SK-N-SH (cell line): ENCODE measurements at regions not wholly inside any gene's neighbourhood (a gene's known extent, or its start where the extent isn't known, plus 50 kb on each side); places are given as distances from the start of the nearest gene placed in this dataset.

ENCODE experiments used
- CTCF ChIA-PET: fragments of 300-600, 350-600 bp; formaldehyde crosslinking; extraction: SDS; loops from one replicate; lab custom pipeline; 2021; lab: Yijun Ruan, JAX
- POLR2A ChIA-PET: fragments of 350-600 bp; sonication (Branson Sonifier 250); formaldehyde crosslinking; extraction: SDS; loops from one replicate; lab custom pipeline; 2020; ENCODE audit warnings: antibody characterized with exemption, inconsistent platforms; lab: Yijun Ruan, JAX
- DNase-seq: peaks from one replicate; pipeline ENCODE4 v3.0.0; 2012
- H2AFZ ChIP-seq: fragments of 200-600 bp; sonication (generic); 2 replicates; pipeline ENCODE4 v1.8.1; 2016; ENCODE audit warnings: antibody characterized with exemption, mild to moderate bottlenecking, low read depth
- H3F3A ChIP-seq: fragments of 200-600 bp; sonication (generic); replicated peaks from 2 replicates; pipeline ENCODE3; 2016; ENCODE audit warnings: antibody characterized with exemption, mild to moderate bottlenecking; ENCODE audit not compliant: insufficient read depth
- H3K27ac ChIP-seq, 2 experiments: fragments of 200-500 bp in 1 of 2; fragments of 200-600 bp in 1 of 2; sonication (Bioruptor generic) in 1 of 2; sonication (generic), shearing (Covaris generic) in 1 of 2; 2 replicates each; pipeline versions ENCODE4 v1.5.1 to v1.6.1; 2014 to 2016; ENCODE audit warnings: low read depth in 2 of 2, inconsistent platforms in 1 of 2, low read length in 1 of 2, mild to moderate bottlenecking in 1 of 2, mixed read lengths in 1 of 2
- H3K27me3 ChIP-seq: fragments of 200-600 bp; sonication (generic), shearing (Covaris generic); 2 replicates; pipeline ENCODE4 v1.6.1; 2016; ENCODE audit warnings: mixed run types; ENCODE audit not compliant: insufficient read depth
- H3K36me3 ChIP-seq, 2 experiments: fragments of 200-500 bp in 1 of 2; fragments of 200-600 bp in 1 of 2; sonication (Bioruptor generic) in 1 of 2; sonication (generic) in 1 of 2; replicated peaks in 1 of 2; 2 replicates each; pipeline versions ENCODE3 to v1.5.1; 2014 to 2016; ENCODE audit warnings: low read length in 1 of 2, mild to moderate bottlenecking in 1 of 2; ENCODE audit not compliant: insufficient read depth in 2 of 2, control insufficient read depth in 1 of 2
- H3K4me1 ChIP-seq, 2 experiments: fragments of 200-500 bp in 1 of 2; fragments of 200-600 bp in 1 of 2; sonication (Bioruptor generic) in 1 of 2; sonication (generic), shearing (Covaris generic) in 1 of 2; 2 replicates each; pipeline versions ENCODE4 v1.5.1 to v1.6.1; 2014 to 2016; ENCODE audit warnings: low read depth in 1 of 2, low read length in 1 of 2, mixed run types in 1 of 2; ENCODE audit not compliant: insufficient read depth in 2 of 2, control insufficient read depth in 1 of 2
- H3K4me2 ChIP-seq: fragments of 200-600 bp; sonication (generic), shearing (Covaris generic); 2 replicates; pipeline ENCODE4 v1.6.1; 2017; ENCODE audit warnings: mixed run types
- H3K4me3 ChIP-seq, 2 experiments: fragments of 200-500 bp in 1 of 2; fragments of 200-600 bp in 1 of 2; sonication (Bioruptor generic) in 1 of 2; sonication (generic), shearing (Covaris generic) in 1 of 2; 2 replicates each; pipeline versions ENCODE4 v1.5.1 to v1.8.1; 2014 to 2016; ENCODE audit warnings: low read depth in 2 of 2, inconsistent platforms in 1 of 2, low read length in 1 of 2, mild to moderate bottlenecking in 1 of 2, mixed read lengths in 1 of 2, moderate library complexity in 1 of 2
- H3K79me2 ChIP-seq: fragments of 200-600 bp; sonication (generic); 2 replicates; pipeline ENCODE4 v1.8.1; 2017; ENCODE audit warnings: mild to moderate bottlenecking; ENCODE audit not compliant: insufficient read depth
- H3K9ac ChIP-seq: fragments of 200-600 bp; sonication (generic); 2 replicates; pipeline ENCODE4 v1.6.1; 2017; ENCODE audit warnings: mixed run types
- H3K9me2 ChIP-seq: fragments of 200-600 bp; sonication (generic); 2 replicates; pipeline ENCODE4 v1.6.1; 2017; ENCODE audit warnings: mixed run types
- H3K9me3 ChIP-seq: fragments of 200-600 bp; sonication (generic); 2 replicates; pipeline ENCODE4 v1.6.1; 2017; ENCODE audit warnings: mixed run types, mild to moderate bottlenecking, moderate library complexity
- H4K20me1 ChIP-seq: fragments of 200-600 bp; sonication (generic); 2 replicates; pipeline ENCODE4 v1.6.1; 2017; ENCODE audit warnings: mild to moderate bottlenecking, mixed run types; ENCODE audit not compliant: insufficient read depth
- ELF1 ChIP-seq: IDR thresholded peaks from 2 replicates; pipeline ENCODE4 v1.4.0; 2012
- EP300 ChIP-seq, 2 experiments: IDR thresholded peaks; 2 replicates each; pipeline versions ENCODE4 v1.4.0 to v1.6.1; 2012; ENCODE audit warnings: borderline replicate concordance in 1 of 2, low read depth in 1 of 2, low read length in 1 of 2
- FOSL2 ChIP-seq: IDR thresholded peaks from 2 replicates; pipeline ENCODE4 v1.4.0; 2012; ENCODE audit warnings: low read depth, mild to moderate bottlenecking, moderate library complexity, borderline replicate concordance
- FOXM1 ChIP-seq: IDR thresholded peaks from 2 replicates; pipeline ENCODE4 v1.4.0; 2012; ENCODE audit warnings: low read depth, mild to moderate bottlenecking
- GATA2 ChIP-seq: sonication (generic); formaldehyde crosslinking; IDR thresholded peaks from 2 replicates; pipeline ENCODE4 v1.5.0; 2020; ENCODE audit warnings: mild to moderate bottlenecking, missing genetic modification reagents
- IRF3 ChIP-seq: fragments of 150-350 bp; IDR thresholded peaks from 2 replicates; pipeline ENCODE4 v1.6.1; 2016; ENCODE audit warnings: mild to moderate bottlenecking, low read depth, low read length
- MXI1 ChIP-seq: IDR thresholded peaks from 2 replicates; pipeline ENCODE4 v1.6.1; 2012; ENCODE audit warnings: mild to moderate bottlenecking, low read depth, low read length, improper control_type of control experiment
- NFIC ChIP-seq: IDR thresholded peaks from 2 replicates; pipeline ENCODE4 v1.4.0; 2012; ENCODE audit warnings: borderline replicate concordance
- NRF1 ChIP-seq: IDR thresholded peaks from 2 replicates; pipeline ENCODE4 v1.6.1; 2012; ENCODE audit warnings: low read depth, mild to moderate bottlenecking, low read length
- POLR2AphosphoS5 ChIP-seq: IDR thresholded peaks from 2 replicates; pipeline ENCODE4 v1.6.1; 2012; ENCODE audit warnings: low read depth, low read length
- RCOR1 ChIP-seq: fragments of 150-350 bp; IDR thresholded peaks from 2 replicates; pipeline ENCODE4 v1.6.1; 2017; ENCODE audit warnings: antibody characterized with exemption, low read length
- RFX5 ChIP-seq: IDR thresholded peaks from 2 replicates; pipeline ENCODE4 v1.6.1; 2012; ENCODE audit warnings: mild to moderate bottlenecking, improper control_type of control experiment, low read length
- SMC3 ChIP-seq: IDR thresholded peaks from 2 replicates; pipeline ENCODE4 v1.6.1; 2012; ENCODE audit warnings: low read depth, low read length, improper control_type of control experiment
- TAF1 ChIP-seq: IDR thresholded peaks from 2 replicates; pipeline ENCODE4 v1.6.1; 2012; ENCODE audit warnings: low read depth, mild to moderate bottlenecking, low read length, moderate library complexity, borderline replicate concordance
- TCF12 ChIP-seq: IDR thresholded peaks from 2 replicates; pipeline ENCODE4 v1.4.0; 2012
- USF1 ChIP-seq: IDR thresholded peaks from 2 replicates; pipeline ENCODE4 v1.4.0; 2012; ENCODE audit warnings: low read depth, borderline replicate concordance
- WGBS: methylation state at CpG from one replicate; pipeline ENCODE4 v1.1.6; 2017; ENCODE audit warnings: low lambda C conversion rate; 5-methylcytosine and 5-hydroxymethylcytosine counted together
- TF ChIP-seq, protein P1 (sequence below): fragments of 200-600 bp; sonication (generic); IDR thresholded peaks from 2 replicates; pipeline ENCODE4 v1.6.1; 2017; ENCODE audit warnings: antibody characterized with exemption, mild to moderate bottlenecking, moderate library complexity
- TF ChIP-seq, protein P2 (sequence below): IDR thresholded peaks from 2 replicates; pipeline ENCODE4; 2012

DNA sequence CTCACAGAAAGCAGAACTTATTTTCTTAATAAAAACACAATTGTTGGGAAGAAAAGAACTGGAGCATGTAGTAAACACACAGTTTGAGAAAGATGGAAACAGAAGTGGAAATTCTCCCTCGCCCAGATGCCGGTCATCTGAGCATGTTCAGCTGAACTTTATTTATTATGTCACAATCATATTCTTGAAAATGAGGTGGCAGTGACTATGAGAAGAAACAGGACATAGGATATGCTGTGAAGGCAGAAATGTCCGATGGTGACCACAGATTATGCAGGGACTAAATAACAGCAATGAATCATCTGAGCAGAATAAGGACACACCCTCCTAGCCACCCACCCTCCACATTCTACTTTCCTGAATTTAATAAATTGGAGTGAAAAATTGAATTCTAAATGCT, 425.3 kb upstream of the NOX3 start:
- peaks cover 7% of the 10 kb centered on the region for H3F3A ChIP-seq
- H3K9me2 ChIP-seq = no peaks in the 10 kb centered on the region
- DNase-seq = no peak
- no peak overlapping the region for H3K4me2 ChIP-seq
- H3K27ac ChIP-seq = no peak overlapping the region
- TF ChIP-seq NRF1 (no peak), POLR2AphosphoS5 (no peak), NFIC (no peak), TCF12 (0 out of 2 replicates have a peak, but pooled peaks have one; percentile 18), MXI1 (no peak), TAF1 (no peak)
- TF ChIP-seq, protein P1, sequence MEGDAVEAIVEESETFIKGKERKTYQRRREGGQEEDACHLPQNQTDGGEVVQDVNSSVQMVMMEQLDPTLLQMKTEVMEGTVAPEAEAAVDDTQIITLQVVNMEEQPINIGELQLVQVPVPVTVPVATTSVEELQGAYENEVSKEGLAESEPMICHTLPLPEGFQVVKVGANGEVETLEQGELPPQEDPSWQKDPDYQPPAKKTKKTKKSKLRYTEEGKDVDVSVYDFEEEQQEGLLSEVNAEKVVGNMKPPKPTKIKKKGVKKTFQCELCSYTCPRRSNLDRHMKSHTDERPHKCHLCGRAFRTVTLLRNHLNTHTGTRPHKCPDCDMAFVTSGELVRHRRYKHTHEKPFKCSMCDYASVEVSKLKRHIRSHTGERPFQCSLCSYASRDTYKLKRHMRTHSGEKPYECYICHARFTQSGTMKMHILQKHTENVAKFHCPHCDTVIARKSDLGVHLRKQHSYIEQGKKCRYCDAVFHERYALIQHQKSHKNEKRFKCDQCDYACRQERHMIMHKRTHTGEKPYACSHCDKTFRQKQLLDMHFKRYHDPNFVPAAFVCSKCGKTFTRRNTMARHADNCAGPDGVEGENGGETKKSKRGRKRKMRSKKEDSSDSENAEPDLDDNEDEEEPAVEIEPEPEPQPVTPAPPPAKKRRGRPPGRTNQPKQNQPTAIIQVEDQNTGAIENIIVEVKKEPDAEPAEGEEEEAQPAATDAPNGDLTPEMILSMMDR = no peak
- TF ChIP-seq, protein P2, sequence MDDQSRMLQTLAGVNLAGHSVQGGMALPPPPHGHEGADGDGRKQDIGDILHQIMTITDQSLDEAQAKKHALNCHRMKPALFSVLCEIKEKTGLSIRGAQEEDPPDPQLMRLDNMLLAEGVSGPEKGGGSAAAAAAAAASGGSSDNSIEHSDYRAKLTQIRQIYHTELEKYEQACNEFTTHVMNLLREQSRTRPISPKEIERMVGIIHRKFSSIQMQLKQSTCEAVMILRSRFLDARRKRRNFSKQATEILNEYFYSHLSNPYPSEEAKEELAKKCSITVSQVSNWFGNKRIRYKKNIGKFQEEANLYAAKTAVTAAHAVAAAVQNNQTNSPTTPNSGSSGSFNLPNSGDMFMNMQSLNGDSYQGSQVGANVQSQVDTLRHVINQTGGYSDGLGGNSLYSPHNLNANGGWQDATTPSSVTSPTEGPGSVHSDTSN = no peak
- H4K20me1 ChIP-seq = no peaks in the 10 kb centered on the region
- H3K27me3 ChIP-seq = no peaks in the 10 kb centered on the region
- no peak overlapping the region for H3K9ac ChIP-seq
- 67% methylated on average over 3 of the region's 3 CpGs for WGBS
- H3K4me3 ChIP-seq = no peak overlapping the region
- POLR2A ChIA-PET = no interaction called here
- no peak overlapping the region; the same call in 1 of the 2 replicates for H2AFZ ChIP-seq
- CTCF ChIA-PET = no interaction called here
- H3K4me1 ChIP-seq = peaks cover 0 to 3% of the 10 kb centered on the region in 2 experiments; a peak in 1 of 4 replicates
- no peaks in the 10 kb centered on the region for H3K36me3 ChIP-seq
- no peaks in the 10 kb centered on the region for H3K9me3 ChIP-seq
- no peaks in the 10 kb centered on the region for H3K79me2 ChIP-seq

- Histone ChIP-seq H3K27me3 (no peaks in the 10 kb centered on the region), H3F3A (no peaks in the 10 kb centered on the region), H3K9me3 (no peaks in the 10 kb centered on the region), H3K4me1 (peaks cover 0 to 2% of the 10 kb centered on the region in 2 experiments; a peak in 1 of 4 replicates), H3K36me3 (no peaks in the 10 kb centered on the region), H2AFZ (no peak overlapping the region), H3K79me2 (no peaks in the 10 kb centered on the region), H4K20me1 (no peaks in the 10 kb centered on the region), H3K4me2 (no peak overlapping the region), H3K4me3 (no peak overlapping the region), H3K9me2 (no peaks in the 10 kb centered on the region), H3K27ac (no peak overlapping the region), H3K9ac (no peak overlapping the region)
- ChIA-PET POLR2A (no interaction called here), CTCF (interaction anchor here (0.6 to 0.9 kb wide), 2 partner anchors 18 to 386 kb away, joined by 3 to 4 read pairs; no protein-coding TSS in a partner anchor)
- 88% methylated on average over 6 of the region's 6 CpGs for WGBS
- DNase-seq = no peak
- no peak for TF ChIP-seq FOSL2
- TF ChIP-seq ELF1 = no peak
These were observed 417.3 kb upstream of the NOX3 start for GRCh38 chr6:155872961-155873360.

DNA sequence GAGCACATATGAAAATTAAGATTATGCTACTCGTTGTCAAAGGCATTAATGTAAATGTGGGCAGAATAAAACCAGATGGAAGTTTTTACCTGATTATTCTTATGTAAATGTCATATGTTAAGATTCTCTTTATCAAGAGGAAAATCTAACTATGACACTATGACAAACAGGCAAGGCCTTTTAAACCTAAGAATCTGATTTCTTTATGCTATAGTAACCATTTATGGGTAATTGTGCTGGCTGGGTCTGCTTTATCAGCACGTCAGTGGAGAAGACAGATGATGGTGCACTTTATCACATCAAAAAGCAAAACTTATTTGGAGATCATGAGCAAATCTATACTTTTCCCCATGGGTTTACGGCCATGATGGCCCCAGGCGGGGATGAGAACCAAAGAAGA, 412.0 kb upstream of the NOX3 start:
- Histone ChIP-seq H3K79me2 (no peaks in the 10 kb centered on the region), H4K20me1 (no peaks in the 10 kb centered on the region), H3K27ac (no peak overlapping the region), H3K27me3 (no peaks in the 10 kb centered on the region), H2AFZ (no peak overlapping the region), H3K4me3 (no peak overlapping the region), H3K36me3 (no peaks in the 10 kb centered on the region), H3F3A (no peaks in the 10 kb centered on the region), H3K4me2 (no peak overlapping the region), H3K9me2 (no peaks in the 10 kb centered on the region), H3K9ac (no peak overlapping the region), H3K4me1 (peaks cover 0 to 2% of the 10 kb centered on the region in 2 experiments; a peak in 1 of 4 replicates), H3K9me3 (no peaks in the 10 kb centered on the region)
- CTCF ChIA-PET = no interaction called here
- no peak for TF ChIP-seq RCOR1
- TF ChIP-seq NRF1 = no peak
- TF ChIP-seq NFIC = no peak
- no peak for TF ChIP-seq SMC3
- peak; percentile 84 for TF ChIP-seq GATA2 (CRISPR knock-in tag)
- TF ChIP-seq TCF12 = no peak
- no peak for TF ChIP-seq ELF1
- TF ChIP-seq FOXM1 = no peak
- no peak for TF ChIP-seq RFX5
- no peak for TF ChIP-seq IRF3
- no peak for TF ChIP-seq USF1
- TF ChIP-seq EP300 (IDR thresholded peaks at IDR 0.05; ENCODE audit: borderline replicate concordance in 1 of 2, low read depth in 1 of 2, low read length in 1 of 2) = peak in 1 of 2 experiments; percentile 28; a peak in 1 of 4 replicates
- 74% methylated on average over 4 of the region's 4 CpGs for WGBS
- POLR2A ChIA-PET = no interaction called here
- peak; percentile 39 for DNase-seq
